ENCODE measurements at regions not wholly inside any gene's neighbourhood (a gene's known extent, or its start where the extent isn't known, plus 50 kb on each side); places are given as distances from the start of the nearest gene placed in this dataset.

- ChIA-PET POLR2A (no interaction called here), CTCF (no interaction called here)
- no peaks in the 10 kb centered on the region for H3K9me1 ChIP-seq (replicated peaks; ENCODE audit: control insufficient read depth, extremely low read depth, insufficient read depth, low read length)
- intact Hi-C loops (cut with micrococcal nuclease) = no loop called here
- FAIRE-seq = no peak
- H4K20me1 ChIP-seq (replicated peaks; ENCODE audit: control insufficient read depth, extremely low read depth, insufficient read depth, low read length) = no peaks in the 10 kb centered on the region
- TF ChIP-seq FOS (IDR thresholded peaks at IDR 0.05; ENCODE audit: borderline replicate concordance, insufficient read depth, low read length) (no peak), POLR2AphosphoS5 (IDR thresholded peaks at IDR 0.05; ENCODE audit: insufficient read depth, low read depth, low read length) (no peak), JUN (IDR thresholded peaks at IDR 0.05; ENCODE audit: borderline replicate concordance, insufficient read depth, insufficient read length, low read depth) (no peak), MAX (IDR thresholded peaks at IDR 0.05; ENCODE audit: insufficient read depth, insufficient read length) (no peak)
- H3K9ac ChIP-seq (replicated peaks; ENCODE audit: extremely low read depth, insufficient read depth, low read length) = no peak overlapping the region
- no peak for DNase-seq (ENCODE audit: low read depth, low spot score)
- no peaks in the 10 kb centered on the region for H3K79me2 ChIP-seq (ENCODE audit: control insufficient read depth, insufficient read depth, low read length)
- no peaks in the 10 kb centered on the region for H3K36me3 ChIP-seq (ENCODE audit: control insufficient read depth in 2 of 2, extremely low read depth in 1 of 2, insufficient read depth in 2 of 2, low read length in 2 of 2)
- no peak overlapping the region for H2AFZ ChIP-seq (ENCODE audit: low read depth, low read length)
- dilution Hi-C loops (cut with MboI; ENCODE audit: extremely low pct_ligation_motif_present, low sequenced_read_pairs) = no loop called here
- H3K9me3 ChIP-seq (replicated peaks; ENCODE audit: control insufficient read depth, insufficient read depth, low read length) = no peaks in the 10 kb centered on the region
- no TSS peak for BruUV-seq (replicated peaks)
- no peak overlapping the region for H3K27ac ChIP-seq (ENCODE audit: insufficient read depth, low read depth, low read length)
- no peaks in the 10 kb centered on the region for H3K4me1 ChIP-seq (ENCODE audit: control insufficient read depth, extremely low read depth, insufficient read depth, low read length)
- no peaks in the 10 kb centered on the region for H3K27me3 ChIP-seq (ENCODE audit: control insufficient read depth in 2 of 2, insufficient read depth in 2 of 2, low read length in 2 of 2)
- no peak overlapping the region for H3K4me3 ChIP-seq (replicated peaks in 1 of 3; ENCODE audit: insufficient read depth in 1 of 3, low read depth in 1 of 3, low read length in 3 of 3)
- H3K4me2 ChIP-seq (ENCODE audit: insufficient read depth, low read length) = no peak overlapping the region
Observed at GRCh38 chr1:105886309-105886708, 1170.2 kb upstream of the PRMT6 start.

GRCh38 chr1:105891308-105891707 is 1165.2 kb upstream of the PRMT6 start:
- H3K27me3 ChIP-seq (ENCODE audit: control insufficient read depth in 2 of 2, insufficient read depth in 2 of 2, low read length in 2 of 2) = no peaks in the 10 kb centered on the region
- intact Hi-C loops (cut with micrococcal nuclease) = no loop called here
- no peak overlapping the region for H3K4me2 ChIP-seq (ENCODE audit: insufficient read depth, low read length)
- dilution Hi-C loops (cut with MboI; ENCODE audit: extremely low pct_ligation_motif_present, low sequenced_read_pairs) = no loop called here
- no peak overlapping the region for H3K27ac ChIP-seq (ENCODE audit: insufficient read depth, low read depth, low read length)
- DNase-seq (ENCODE audit: low read depth, low spot score) (no peak), FAIRE-seq (no peak)
- H3K4me3 ChIP-seq (replicated peaks in 1 of 3; ENCODE audit: insufficient read depth in 1 of 3, low read depth in 1 of 3, low read length in 3 of 3) = no peak overlapping the region
- ChIA-PET POLR2A (no interaction called here), CTCF (no interaction called here)
- no peaks in the 10 kb centered on the region for H3K9me3 ChIP-seq (replicated peaks; ENCODE audit: control insufficient read depth, insufficient read depth, low read length)
- H3K4me1 ChIP-seq (ENCODE audit: control insufficient read depth, extremely low read depth, insufficient read depth, low read length) = no peaks in the 10 kb centered on the region
- no peaks in the 10 kb centered on the region for H3K9me1 ChIP-seq (replicated peaks; ENCODE audit: control insufficient read depth, extremely low read depth, insufficient read depth, low read length)
- TF ChIP-seq POLR2AphosphoS5 (IDR thresholded peaks at IDR 0.05; ENCODE audit: insufficient read depth, low read depth, low read length) (no peak), GATA2 (IDR thresholded peaks at IDR 0.05; ENCODE audit: insufficient read depth, insufficient read length, low read depth, low read length) (no peak), JUN (IDR thresholded peaks at IDR 0.05; ENCODE audit: borderline replicate concordance, insufficient read depth, insufficient read length, low read depth) (no peak), EZH2 (IDR thresholded peaks at IDR 0.05; ENCODE audit: borderline replicate concordance, low read depth, low read length, severe bottlenecking) (no peak), MAX (IDR thresholded peaks at IDR 0.05; ENCODE audit: insufficient read depth, insufficient read length) (no peak), MYC (IDR thresholded peaks at IDR 0.05; ENCODE audit: low read depth, low read length) (no peak), POLR2A (IDR thresholded peaks at IDR 0.05; ENCODE audit: low read depth, low read length) (no peak), FOS (IDR thresholded peaks at IDR 0.05; ENCODE audit: borderline replicate concordance, insufficient read depth, low read length) (no peak)
- TF ChIP-seq, protein P1, sequence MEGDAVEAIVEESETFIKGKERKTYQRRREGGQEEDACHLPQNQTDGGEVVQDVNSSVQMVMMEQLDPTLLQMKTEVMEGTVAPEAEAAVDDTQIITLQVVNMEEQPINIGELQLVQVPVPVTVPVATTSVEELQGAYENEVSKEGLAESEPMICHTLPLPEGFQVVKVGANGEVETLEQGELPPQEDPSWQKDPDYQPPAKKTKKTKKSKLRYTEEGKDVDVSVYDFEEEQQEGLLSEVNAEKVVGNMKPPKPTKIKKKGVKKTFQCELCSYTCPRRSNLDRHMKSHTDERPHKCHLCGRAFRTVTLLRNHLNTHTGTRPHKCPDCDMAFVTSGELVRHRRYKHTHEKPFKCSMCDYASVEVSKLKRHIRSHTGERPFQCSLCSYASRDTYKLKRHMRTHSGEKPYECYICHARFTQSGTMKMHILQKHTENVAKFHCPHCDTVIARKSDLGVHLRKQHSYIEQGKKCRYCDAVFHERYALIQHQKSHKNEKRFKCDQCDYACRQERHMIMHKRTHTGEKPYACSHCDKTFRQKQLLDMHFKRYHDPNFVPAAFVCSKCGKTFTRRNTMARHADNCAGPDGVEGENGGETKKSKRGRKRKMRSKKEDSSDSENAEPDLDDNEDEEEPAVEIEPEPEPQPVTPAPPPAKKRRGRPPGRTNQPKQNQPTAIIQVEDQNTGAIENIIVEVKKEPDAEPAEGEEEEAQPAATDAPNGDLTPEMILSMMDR (IDR thresholded peaks at IDR 0.05; ENCODE audit: extremely low read depth in 1 of 2, insufficient read depth in 1 of 2, low read depth in 1 of 2, low read length in 2 of 2) = no peak
- no peaks in the 10 kb centered on the region for H3K79me2 ChIP-seq (ENCODE audit: control insufficient read depth, insufficient read depth, low read length)
- no peak overlapping the region for H3K9ac ChIP-seq (replicated peaks; ENCODE audit: extremely low read depth, insufficient read depth, low read length)
- H3K36me3 ChIP-seq (ENCODE audit: control insufficient read depth in 2 of 2, extremely low read depth in 1 of 2, insufficient read depth in 2 of 2, low read length in 2 of 2) = no peaks in the 10 kb centered on the region
- BruUV-seq (replicated peaks) = no TSS peak
- H2AFZ ChIP-seq (ENCODE audit: low read depth, low read length) = no peak overlapping the region
- H4K20me1 ChIP-seq (replicated peaks; ENCODE audit: control insufficient read depth, extremely low read depth, insufficient read depth, low read length) = no peaks in the 10 kb centered on the region

Measured in endothelial cell of umbilical vein (primary cell).